ENCODE measurements at regions not wholly inside any gene's neighbourhood (a gene's known extent, or its start where the extent isn't known, plus 50 kb on each side); places are given as distances from the start of the nearest gene placed in this dataset.

GRCh38 chr11:133740963-133741362, 104.3 kb downstream of the SPATA19 start:
- TF ChIP-seq, protein P1, sequence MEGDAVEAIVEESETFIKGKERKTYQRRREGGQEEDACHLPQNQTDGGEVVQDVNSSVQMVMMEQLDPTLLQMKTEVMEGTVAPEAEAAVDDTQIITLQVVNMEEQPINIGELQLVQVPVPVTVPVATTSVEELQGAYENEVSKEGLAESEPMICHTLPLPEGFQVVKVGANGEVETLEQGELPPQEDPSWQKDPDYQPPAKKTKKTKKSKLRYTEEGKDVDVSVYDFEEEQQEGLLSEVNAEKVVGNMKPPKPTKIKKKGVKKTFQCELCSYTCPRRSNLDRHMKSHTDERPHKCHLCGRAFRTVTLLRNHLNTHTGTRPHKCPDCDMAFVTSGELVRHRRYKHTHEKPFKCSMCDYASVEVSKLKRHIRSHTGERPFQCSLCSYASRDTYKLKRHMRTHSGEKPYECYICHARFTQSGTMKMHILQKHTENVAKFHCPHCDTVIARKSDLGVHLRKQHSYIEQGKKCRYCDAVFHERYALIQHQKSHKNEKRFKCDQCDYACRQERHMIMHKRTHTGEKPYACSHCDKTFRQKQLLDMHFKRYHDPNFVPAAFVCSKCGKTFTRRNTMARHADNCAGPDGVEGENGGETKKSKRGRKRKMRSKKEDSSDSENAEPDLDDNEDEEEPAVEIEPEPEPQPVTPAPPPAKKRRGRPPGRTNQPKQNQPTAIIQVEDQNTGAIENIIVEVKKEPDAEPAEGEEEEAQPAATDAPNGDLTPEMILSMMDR (conservative IDR thresholded peaks at IDR 0.05; ENCODE audit: low read depth, low read length) = no peak
- TF ChIP-seq EZH2 (IDR thresholded peaks at IDR 0.05; ENCODE audit: low read length, unreplicated experiment) (no peak), EZH2phosphoT487 (IDR thresholded peaks at IDR 0.05; ENCODE audit: borderline replicate concordance, low read length) (no peak)
